AG09319 (cell line): ENCODE measurements at regions not wholly inside any gene's neighbourhood (a gene's known extent, or its start where the extent isn't known, plus 50 kb on each side); places are given as distances from the start of the nearest gene placed in this dataset.

ENCODE experiments used
- DNase-seq: peaks from one replicate; pipeline ENCODE4 v3.0.0-alpha.2; 2010; ENCODE audit warnings: low read depth; ENCODE audit errors: extremely low read depth
- TF ChIP-seq, protein P1 (sequence below): IDR thresholded peaks from 2 replicates; pipeline ENCODE4 v1.5.1; 2011; ENCODE audit warnings: low read depth, mild to moderate bottlenecking, inconsistent platforms, low read length, moderate library complexity

DNA sequence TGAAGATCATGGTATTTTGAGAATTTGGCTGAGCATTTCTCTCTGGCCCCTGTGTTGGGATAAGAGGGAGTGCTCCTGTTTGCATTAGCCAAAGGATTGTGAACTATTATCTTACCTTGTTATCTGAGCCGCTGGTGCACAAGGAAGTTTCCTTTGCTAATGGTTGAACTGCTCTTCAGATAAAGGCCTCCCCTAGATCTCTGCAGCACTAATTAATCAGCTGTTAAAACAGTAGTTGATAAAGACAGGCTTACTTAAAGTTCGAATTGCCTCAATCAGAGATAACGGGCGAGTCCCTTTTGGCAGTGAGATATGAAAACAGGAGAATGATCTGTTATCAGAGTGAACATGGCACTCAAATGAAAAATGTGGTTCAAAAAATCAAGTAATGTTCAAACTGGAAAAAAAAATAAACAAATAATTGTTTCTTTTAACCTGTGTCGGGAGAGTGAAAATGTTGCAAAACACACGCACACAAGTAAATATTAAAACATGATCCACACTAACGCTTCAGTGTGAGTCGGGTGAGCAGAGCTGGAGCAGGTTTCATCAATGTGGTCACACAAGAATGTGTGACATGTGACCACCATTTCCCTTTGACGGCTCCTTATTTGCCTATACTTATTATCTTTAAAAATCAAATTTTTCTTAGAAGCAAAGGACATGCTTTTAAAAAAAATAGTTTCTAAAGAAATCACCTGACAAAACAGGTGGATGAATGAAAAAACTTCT, 469.1 kb downstream of the SOX2 start:
- TF ChIP-seq, protein P1, sequence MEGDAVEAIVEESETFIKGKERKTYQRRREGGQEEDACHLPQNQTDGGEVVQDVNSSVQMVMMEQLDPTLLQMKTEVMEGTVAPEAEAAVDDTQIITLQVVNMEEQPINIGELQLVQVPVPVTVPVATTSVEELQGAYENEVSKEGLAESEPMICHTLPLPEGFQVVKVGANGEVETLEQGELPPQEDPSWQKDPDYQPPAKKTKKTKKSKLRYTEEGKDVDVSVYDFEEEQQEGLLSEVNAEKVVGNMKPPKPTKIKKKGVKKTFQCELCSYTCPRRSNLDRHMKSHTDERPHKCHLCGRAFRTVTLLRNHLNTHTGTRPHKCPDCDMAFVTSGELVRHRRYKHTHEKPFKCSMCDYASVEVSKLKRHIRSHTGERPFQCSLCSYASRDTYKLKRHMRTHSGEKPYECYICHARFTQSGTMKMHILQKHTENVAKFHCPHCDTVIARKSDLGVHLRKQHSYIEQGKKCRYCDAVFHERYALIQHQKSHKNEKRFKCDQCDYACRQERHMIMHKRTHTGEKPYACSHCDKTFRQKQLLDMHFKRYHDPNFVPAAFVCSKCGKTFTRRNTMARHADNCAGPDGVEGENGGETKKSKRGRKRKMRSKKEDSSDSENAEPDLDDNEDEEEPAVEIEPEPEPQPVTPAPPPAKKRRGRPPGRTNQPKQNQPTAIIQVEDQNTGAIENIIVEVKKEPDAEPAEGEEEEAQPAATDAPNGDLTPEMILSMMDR = no peak

DNA sequence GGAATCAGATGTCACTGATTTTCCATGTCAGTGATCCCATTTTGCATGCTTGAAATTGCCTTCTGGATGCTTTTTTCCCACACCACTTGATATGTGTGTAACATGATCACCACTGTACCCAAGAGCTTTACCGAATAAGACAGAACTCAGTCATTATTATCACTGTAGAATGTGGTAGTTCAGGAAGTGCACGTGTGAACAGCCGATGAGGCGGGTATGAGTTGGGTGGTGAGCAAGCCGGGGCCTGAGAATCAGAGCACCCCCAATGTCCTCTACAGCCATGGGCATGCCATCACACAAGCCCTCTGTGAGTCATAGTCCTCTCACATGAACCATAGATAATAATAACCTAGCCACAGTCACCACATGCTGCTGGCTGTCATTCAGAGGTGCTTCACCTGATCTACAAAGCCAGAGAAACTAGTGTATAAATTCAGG, 470.8 kb downstream of the SOX2 start:
- no peak for DNase-seq
- TF ChIP-seq, protein P1 = no peak

More for the DNA sequence above, 469.1 kb downstream of the SOX2 start:
- DNase-seq = no peak

DNA sequence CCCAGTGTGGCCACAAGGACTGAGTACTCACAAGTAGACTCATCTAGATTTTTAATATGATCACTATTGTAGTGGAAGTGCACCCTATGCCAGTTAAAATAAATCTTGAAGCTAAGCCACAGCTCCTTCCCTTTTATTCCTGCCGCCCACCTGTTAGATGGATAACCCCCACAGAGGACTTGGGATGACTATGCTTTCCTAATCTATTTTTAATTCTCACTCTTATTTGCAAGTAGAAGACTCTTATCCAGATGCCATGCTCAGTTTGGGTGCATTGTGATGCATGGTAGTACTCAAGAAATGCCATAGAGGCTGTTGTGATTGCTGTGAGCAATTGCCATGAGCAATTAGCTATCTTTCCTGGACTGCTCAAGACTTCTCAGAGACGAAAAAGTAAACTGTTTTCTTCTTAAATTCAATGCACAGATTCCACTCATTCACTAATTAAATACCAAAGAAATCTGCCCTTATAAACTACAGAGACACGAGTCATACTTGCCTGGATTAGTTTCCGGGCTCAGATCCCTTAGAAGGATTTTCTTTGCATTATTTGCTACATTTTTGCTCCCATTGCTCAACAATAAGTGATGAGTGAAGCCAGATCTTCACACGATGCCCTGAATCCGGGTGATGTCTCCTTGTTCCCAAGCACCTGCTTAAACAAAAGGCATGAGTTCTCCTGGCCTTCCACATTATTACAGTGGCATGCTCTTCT, 472.1 kb downstream of the SOX2 start:
- TF ChIP-seq, protein P1 = no peak
- no peak for DNase-seq

DNA sequence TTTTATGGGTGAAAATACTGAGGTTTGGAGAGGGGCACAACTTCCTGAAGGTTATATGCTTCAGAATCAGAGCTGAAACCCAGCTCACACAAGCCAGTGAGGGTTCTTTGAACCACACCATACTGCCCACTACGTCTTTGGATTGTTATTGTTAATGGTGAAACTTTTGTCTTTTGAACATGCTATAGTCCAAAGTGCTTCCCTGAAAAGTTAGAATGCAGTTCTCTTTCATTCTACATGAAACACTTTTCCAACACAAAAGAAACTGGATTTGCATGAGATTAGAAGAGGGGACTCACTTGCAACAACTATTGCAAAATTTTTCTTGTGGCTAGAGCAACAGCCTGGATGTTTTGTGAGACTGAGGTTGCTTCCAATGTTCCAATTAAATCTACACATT, 473.6 kb downstream of the SOX2 start:
- DNase-seq = no peak
- TF ChIP-seq, protein P1 = no peak

DNA sequence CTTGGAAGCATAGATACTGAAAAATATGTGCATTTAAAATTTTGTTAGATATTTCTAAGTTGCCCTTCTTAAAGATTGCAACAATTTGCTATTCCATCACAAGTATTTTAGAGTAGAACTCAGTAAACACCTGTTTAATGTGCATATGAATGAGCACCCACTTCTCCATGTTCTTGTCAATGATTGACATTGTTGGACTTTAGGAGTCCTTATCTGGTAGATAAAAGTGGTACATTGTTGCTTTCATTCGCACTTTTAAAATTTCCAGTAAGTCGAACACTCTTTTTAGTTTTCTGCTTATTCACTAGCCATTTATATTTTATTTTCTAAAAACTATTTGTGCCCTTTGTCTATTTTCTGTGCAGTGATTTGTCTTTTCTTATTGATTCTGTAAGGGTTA, 478.3 kb downstream of the SOX2 start:
- TF ChIP-seq, protein P1 = no peak
- DNase-seq = no peak

DNA sequence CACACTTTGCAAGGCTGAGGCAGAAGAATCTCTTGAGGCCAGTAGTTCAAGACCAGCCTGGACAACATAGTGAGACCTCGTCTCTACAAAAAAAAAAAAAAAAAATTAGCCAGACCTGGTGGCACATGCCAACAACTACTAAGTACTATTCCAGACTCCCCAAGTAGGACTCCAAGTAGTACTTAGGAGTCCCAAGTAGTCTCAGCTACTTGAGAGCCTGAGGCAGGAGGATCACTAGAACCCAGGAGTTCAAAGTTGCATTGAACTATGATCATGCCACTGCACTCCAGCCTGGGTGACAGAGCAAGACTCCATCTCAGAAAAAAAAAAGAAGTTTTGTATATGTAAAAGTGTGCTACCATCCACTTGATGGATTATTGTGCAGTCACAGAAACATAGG, 486.6 kb downstream of the SOX2 start:
- TF ChIP-seq, protein P1 = no peak
- no peak for DNase-seq

DNA sequence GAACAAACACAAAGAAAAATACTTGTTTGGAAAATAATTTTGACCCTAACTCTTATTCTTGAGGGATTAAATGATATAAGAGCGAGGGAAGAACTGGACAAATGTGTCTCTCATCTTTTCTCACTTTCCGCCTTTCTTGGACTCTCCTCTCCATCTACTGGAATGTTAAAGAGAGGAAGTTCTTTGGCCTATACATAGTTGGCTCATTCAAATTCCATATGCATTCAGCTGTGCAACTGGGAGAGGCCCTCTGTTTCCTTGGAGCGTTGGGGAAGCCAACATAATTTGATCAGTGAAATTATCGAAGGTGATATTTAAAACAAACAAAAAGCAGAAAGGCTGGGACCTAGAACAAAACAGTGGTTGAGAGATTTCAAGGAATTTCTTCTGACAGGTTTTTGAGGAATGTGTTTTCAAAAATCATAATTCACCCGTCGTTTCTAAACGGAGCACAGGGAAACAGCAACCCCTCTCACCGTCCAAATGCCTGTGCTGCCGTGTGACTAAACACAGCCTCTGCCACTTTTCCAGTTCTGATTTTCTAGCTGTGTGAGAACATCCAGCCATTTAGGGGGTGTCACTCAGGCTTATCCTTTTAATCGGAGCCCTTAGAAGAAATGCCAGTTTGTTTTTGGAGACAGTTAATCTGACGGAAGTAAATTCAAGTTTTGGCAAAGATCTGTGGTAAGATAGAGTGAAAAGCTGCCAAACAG, 489.9 kb downstream of the SOX2 start:
- no peak for DNase-seq

More for the DNA sequence above, 489.9 kb downstream of the SOX2 start:
- TF ChIP-seq, protein P1 = no peak
